HG02981 (cell line): ENCODE measurements at regions not wholly inside any gene's neighbourhood (a gene's known extent, or its start where the extent isn't known, plus 50 kb on each side); places are given as distances from the start of the nearest gene placed in this dataset.
"Not testable (repeated sequence)": the region's sequence is repeated elsewhere in the genome, so short reads cannot be mapped to it uniquely, and the experiment has no call there.

Experiments
- ATAC-seq: cut with Tn5 transposase; IDR thresholded peaks from one replicate; pipeline ENCODE4 v1.9.1; 2021; ENCODE audit warnings: mild to moderate bottlenecking, moderate library complexity; ENCODE audit not compliant: unreplicated experiment

DNA sequence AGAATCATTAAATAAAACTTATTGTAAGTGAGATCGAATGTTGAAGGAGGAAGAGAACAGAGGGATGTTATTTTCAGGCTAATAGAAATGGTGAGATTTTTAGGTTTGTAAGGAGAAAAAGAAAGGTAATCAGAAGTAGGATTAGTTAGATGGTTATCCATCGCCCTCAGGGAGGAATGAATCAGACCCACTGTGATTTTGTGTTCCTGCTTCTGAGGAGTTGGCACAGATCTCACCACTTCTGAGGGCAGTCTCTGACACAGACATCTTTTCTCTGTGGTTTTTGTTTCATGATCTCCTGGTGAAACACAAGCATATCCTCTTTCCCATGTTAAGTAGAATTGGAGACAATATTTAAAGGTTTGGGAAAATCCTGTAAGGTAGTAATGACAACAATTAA, 1083.2 kb upstream of the AMELY start:
- ATAC-seq, result not testable (repeated sequence)

DNA sequence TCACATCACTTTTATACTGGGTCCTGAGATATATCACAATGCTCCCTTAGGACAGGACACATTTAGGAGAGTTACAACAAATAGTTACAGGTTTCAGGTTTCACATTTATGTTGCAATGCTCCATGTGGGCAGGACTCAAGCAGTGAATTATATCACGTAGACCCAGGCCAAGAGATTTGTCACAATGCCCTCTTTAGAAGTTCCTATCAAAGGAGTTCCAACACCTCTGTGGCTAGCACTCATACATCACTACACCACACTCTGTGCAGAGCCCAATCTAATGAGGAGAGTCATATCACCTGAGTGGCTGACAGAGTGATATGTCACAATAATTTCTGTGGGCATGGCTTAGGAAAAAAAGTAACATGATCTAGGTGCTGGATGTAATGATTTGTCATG, 1068.2 kb upstream of the AMELY start:
- no peak for ATAC-seq

DNA sequence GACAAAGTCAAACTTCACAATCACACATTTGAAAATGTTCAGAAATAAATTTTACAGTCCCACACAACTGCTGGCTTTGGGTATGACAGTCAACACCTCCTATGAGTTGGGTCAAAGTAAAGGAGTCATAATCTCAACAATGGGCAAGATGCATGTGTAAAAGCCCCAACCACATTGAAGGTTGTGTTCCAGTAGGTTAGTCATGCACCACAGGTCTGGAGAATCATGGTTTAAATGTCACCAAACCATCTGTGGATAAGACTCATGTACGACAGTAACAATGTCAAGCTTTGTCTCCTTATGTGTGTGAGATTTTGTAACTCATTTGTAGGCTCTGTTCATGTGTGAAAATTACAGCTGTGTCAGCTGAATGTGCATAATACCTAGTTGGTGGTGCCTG, 1065.7 kb upstream of the AMELY start:
- ATAC-seq, result no peak

DNA sequence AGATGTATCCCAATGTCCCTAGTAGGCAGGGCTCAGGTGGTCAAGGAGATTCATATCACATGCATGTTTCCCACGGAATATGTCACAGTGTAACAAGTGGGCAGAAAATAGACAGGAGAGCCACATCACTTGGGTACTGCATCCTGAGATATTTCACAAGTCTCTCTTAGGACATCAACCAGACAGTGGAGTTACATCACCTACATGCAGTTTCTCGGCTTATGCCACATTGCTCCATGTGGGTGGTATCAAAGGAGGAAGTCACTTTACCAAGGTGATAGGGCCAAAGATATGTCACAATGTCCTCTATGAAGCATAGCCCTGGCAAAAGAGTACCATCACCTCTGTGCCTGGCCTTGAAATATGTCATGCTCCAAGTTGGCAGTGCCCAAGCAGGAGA, 1056.7 kb upstream of the AMELY start:
- no peak for ATAC-seq

DNA sequence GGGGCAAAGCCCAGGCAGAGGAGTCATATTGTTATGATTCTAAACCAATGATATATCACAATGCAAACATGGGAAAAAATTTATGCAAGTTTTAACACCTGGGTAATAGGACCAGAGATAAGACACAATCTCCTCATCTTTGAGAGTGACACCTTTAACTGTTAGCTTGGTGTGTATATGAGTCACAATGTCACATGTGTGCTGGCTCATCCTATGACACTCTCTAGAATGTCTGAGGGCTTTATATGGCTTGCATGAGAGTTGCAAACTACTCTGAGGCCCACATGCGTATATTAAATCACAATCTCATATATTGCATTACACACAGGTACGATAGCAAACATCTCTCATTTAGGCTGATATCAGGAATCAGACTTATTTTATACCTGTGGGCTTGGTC, 1055.4 kb upstream of the AMELY start:
- ATAC-seq, result no peak

DNA sequence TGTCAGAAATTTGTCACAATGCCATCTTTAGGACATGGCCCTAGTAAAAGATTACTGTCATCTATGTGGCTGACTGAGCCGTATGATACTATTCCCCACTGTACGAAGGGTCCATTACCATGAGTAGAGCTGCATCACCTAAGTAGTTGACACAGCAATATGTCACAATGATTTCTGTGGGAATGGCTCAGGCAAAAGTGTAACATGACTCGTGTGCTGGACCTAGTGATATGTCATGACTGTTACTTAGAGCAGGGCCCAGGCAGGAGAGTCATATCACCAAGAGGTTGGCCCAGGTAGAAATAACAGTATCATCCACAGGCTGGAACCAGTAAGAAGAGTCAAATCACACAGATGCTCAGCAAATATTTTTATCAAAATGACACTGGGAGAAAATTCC, 1051.8 kb upstream of the AMELY start:
- no peak for ATAC-seq

DNA sequence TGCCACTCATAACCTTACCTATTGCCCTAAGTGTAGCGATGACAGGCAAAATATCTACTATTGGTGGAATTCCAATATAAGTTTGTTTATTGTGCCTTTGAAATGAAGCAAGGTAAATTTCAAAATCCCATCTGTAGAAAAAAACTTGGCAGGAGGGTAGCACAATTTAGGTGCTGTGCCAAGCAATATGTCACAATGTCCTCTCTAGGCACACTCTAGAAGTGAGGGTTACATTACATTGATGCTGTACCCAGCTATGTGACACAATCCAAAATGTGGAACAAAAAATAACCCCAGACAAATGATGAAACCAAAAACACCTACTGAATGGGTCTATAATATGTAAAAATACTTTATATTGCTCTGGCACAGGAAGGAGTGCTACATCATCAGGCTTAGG, 1050.8 kb upstream of the AMELY start:
- no peak for ATAC-seq

DNA sequence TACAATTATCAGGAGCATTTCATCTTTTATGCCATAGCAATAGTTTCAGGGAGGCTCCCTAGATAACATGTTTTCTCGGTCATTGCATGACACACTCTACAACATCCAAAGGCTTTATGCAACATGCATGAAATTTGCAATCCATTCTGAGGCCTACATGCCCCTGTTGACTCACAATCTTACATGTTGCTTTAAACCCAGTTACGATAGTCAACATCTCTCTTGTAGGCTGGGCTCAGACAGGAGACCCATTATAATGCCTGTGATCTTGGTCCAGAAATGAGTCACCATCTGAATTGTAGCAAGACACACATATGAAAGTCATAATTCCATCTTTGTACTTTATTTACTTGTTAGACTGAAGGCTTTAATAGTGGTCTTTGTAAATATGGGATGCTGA, 1050.3 kb upstream of the AMELY start:
- ATAC-seq, result no peak

DNA sequence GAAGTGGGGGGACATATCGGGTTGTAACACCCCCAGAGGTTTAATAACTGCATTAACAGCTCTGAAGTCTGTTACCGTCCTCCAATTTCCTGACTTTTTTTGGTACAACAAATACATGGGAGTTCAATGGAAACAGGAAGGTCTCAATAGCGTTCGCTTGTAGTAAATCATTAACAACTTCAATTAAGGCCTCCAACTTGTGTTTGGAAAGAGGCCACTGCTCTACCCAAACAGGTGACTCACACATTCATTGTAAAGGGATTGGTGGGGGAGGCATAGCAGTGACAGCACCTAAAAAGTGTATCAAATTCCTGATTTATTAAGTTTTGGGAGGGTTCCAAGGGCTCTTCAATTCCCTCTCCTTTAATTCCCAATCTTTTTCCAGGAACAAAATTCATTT, 1046.2 kb upstream of the AMELY start:
- ATAC-seq, result no peak

DNA sequence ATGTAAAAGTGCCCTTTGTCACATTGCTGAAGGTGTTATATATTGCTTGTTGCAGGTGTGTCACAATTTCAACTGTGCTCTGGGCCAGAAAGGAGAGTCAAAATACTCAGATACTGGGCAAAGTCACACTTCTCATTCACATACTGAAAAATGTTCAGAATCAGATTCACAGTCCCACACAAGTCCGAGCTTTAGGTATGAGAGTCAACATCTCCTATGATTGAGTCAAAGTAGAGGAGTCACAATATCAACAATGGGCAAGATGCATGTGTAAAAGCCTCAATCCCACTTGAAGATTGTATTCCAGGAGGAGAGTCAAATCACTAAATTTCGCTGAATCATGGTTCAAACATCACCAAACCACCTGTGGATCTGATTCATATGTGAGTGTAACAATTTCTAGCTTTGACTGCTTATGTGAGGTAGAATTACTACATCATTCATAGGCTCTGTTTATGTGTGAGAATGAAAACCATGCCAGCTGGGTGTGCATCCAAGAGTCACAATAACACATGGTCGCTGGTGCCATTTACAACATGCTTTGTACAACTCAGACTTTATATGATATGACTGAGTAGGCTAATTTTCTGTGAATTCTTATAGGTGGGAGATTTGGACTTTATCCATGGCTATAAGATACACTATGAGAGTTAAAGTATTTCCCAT, 1039.8 kb upstream of the AMELY start:
- no peak for ATAC-seq

DNA sequence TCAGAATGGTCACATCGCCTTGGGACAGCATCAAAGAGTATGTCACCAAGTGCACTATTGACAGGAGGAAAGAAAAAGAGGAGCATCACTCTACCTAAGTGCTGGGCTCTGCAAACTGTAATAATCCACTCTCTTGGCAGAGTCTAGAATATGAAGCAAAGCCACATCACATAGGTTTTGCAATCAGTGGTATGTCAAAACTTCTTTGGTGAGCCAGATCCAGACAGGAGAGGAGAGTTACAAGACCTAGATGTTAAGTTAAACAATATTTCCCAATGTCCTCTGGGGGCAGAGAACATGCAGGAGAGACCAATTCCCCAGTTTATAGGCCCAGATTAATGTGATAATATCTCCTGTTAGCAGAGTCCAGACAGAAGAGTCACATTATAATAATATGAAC, 1032.6 kb upstream of the AMELY start:
- no peak for ATAC-seq

DNA sequence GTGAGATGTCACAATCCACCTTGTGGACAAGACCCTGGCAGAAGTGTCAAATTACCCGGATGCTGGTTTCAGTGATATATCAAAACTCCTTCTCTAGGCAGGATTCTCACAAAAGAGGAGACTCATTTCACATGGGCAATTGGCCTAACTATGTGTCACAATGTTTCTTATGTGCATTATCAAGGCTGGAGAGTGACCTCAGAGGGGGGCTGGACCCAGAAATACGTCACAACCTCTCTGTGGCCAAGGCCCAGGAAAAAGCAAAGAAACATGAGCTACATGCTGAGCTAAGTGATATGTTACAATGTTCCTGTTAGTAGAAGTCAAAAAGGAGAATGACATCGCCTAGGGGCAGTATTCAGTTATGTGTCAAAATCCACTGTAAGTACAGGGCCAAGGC, 1031.2 kb upstream of the AMELY start:
- ATAC-seq, result no peak

DNA sequence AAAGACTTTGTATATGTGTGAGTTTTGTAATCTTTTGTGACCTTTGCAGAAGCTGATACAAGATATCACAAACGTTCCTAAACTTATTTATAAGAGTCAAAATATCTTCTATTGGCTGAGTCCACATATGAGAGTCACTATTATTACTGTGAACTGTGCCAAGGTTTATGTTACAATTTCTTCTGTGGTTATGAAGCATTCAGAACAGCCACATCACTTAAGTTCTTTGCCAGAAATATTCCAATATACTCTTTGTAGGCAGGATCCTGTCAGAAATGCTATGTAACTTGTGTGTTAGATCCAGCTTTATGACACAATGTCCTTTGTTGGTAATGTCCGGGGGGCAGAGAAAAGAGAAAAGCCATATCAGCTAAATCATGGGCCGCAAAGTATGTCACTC, 1030.3 kb upstream of the AMELY start:
- ATAC-seq, result no peak

DNA sequence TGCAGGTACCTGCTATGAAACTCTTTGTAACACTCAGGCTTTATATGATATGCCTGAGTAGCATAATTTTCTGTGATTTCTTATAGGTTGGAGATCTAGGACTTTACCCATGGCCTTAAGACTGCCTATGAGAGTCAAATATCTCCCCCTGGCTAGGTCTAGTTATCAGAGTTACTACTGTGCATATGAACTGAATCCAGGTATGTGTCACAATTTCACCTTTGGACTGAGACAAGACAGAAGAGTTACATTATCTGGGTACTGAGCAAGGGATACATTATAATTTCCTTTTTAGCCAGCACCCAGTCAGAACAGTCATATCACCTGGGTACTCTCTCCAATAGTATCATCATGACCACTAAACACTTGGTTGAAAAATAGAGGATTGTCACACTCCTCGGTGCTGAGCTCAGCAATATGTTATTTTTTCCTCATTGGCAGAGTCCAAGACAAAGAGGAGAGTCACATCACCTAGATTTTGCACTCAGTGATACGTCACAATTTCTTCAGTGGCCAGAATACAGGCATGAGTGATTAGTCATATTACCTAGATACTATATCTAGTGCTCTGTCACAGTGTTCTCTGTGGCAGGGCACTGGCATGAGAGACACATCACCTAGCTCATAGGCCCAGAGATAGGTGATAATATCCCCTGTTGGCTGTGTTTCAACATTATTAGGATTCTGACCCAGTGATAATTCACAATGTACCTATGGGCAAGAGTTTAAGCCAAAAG, 1027.6 kb upstream of the AMELY start:
- ATAC-seq, result no peak

DNA sequence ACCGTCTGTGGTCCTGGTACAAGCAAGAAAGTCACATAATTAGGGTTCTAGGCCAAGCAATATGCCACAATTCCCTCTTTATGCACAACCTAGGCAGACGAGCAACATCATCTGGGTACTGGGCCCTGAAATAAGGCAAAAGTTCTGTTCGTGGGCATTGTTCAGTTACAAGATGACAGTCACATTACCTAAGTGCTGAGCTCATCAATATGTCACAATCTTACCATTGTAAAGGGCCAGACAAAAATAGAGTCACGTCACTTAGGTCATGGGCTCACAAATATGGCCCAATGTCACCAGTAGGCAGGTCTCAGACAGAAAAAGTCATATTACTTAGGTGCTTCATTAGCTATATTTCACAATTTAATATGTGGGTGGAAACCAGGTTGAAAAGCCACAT, 1025.3 kb upstream of the AMELY start:
- no peak for ATAC-seq

DNA sequence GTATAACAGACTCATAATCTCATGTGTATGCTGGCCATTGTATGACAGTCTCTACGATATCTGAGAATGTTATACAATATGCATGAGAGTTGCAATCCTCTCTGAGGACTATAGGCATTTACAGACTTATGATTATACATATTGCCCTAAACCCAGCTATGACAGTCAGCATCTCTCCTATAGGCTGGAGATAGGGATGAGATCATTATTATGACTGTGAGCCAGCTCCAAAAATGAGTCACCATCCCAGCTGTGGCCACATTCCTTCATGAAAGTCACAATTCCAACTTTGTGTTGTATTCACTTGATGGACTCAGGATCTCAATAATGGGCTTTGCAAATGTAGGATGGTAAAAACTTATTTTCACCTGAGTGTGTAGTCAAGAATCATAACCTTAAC, 1024.5 kb upstream of the AMELY start:
- no peak for ATAC-seq

DNA sequence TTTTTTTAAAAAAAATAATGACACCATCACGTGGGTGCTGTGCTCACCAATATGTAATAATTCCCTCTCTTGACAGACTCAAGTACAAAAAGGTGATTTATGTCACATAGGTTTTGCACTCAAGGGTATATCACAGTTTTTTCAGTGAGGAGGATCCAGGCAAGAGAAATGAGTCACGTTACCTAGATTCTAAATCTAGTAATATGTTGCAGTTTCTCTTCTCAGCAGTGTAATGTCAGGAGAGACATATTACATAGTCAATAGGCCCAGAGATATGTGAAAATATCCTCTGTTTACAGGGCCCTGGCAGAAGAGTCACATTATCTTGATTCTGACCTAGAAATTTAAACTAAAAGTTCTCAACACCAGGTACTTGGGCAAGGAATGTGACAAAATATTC, 1024.1 kb upstream of the AMELY start:
- ATAC-seq, result no peak

DNA sequence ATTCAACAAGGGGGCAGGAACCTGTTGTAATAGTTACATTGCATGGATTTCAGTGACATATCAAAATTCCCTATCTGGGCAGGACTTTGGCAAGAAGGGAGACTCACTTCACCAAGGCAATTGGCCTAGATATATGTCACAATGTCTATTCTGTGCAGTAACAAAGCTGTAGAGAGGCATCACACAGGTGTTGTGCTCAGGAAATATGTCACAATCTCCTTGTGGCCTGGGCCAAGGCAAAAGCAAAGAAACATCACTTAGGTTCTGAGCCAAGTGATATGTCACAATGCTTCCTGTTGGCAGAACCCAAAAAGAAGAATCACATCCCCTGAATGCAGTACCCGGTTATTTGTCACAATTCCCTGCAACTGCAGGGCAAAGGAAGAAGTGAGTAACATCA, 1020.9 kb upstream of the AMELY start:
- no peak for ATAC-seq

DNA sequence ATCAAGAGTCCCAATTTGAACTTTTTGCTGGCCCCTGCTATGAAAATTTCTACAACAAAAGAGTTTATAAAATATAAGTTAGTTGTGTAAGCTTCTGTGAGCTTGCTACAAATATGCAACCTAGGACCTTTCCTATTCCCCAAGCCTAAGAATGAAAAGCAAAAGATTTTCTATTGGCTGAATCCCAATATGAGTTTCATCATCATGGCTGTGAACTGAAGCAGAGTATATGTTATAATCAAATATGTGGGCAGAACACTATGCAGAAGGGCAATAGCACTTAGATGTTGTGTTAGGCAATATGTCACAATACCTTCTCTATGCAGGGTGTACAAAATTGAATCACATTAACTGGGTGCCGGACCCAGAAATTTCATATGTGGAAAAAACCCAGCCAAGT, 1018.3 kb upstream of the AMELY start:
- ATAC-seq, result no peak

DNA sequence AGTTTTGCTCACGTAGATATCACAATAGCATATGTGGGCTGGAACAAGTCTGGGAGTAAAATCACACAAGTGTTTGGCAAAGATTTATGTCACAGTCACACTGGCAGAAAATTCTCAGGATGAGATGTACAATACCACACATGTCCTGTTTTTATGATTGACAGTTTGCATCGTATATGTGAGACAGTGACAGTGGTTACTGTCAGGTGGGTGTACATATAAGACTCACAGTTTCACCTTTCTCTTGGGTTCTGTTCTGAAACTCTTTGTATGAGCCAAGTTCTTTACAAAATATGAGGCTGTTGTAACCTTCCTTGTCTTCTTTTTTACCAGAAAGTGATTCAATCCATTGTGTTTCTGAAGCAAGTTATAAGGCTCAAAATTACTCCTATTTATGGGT, 1012.5 kb upstream of the AMELY start:
- no peak for ATAC-seq

DNA sequence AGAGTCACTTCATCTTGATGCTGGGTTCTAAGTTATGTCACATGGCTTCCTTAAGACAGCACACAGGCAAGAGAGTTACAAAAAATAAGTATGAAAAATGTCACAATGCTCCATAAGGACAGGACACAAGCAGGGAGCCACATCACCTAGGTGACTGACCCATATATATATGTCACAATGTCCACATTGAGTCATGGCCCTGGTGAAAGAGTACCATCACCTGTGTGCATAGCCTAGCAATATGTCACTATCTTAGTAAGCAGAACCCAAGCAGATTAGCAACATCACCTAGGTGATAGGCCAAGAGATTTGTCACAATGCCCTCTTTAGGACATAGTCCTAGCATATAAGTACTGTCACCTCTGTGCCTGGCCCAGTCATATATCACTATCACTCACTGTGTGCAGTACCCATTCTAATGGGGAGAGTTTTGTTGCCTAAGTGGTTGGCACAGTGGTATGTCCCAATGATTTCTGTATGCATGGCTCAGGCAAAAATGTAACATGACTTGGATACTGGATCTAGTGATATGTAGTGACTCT, 1012.0 kb upstream of the AMELY start:
- no peak for ATAC-seq

DNA sequence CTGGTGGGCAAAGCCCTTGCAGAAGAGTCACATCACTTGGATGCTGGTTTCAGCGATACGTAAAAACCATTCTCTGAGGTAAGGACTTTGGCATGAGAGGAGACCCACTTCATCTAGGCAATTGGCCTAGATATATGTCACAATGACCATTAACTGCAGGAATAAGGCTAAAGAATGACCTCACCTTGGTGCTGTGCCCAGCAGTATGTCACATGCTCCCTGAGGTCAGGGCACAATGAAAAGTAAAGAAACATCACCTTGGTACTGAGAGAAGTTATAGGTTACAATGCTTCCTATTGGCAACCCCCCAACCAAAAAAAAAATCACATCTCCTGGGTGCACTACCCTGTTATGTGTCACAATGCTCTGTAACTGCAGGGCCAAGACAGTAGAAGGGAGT, 1008.8 kb upstream of the AMELY start:
- ATAC-seq, result no peak

DNA sequence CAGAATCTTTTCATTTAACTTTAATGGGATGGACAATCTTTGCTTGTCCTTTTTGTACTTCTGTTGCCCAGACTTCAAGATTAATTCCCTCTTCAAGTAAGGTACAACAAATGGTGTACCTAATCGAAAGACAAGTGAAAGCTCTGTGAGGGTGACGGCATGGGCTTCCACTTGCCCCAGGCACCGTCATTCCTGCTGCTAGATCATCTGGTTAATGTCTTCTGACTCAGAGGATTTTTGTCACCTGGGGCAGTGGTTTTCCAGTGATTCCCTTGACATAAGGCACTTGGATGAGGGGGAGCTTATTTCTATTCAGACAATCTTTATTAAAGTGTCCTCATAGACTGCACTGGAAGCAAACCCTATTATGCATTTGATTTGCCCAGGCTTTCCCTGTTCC, 977.0 kb upstream of the AMELY start:
- no peak for ATAC-seq
